Stomach (tissue), 8 donors: ENCODE measurements at regions not wholly inside any gene's neighbourhood (a gene's known extent, or its start where the extent isn't known, plus 50 kb on each side); places are given as distances from the start of the nearest gene placed in this dataset.

Experiments
- DNase-seq, 2 donors: peaks; one replicate each; pipeline versions ENCODE4 v3.0.0 to v3.0.0-alpha.2; 2013 to 2019
- H3K27ac ChIP-seq, 5 donors: fragments of 200-600 bp in 4 of 5; sonication (generic) in 4 of 5; one replicate each; pipeline ENCODE4 v1.5.1; 2013 to 2019; ENCODE audit warnings: mild to moderate bottlenecking in 1 of 5, moderate library complexity in 1 of 5
- H3K27me3 ChIP-seq, 3 donors: fragments of 200-600 bp; sonication (generic); one replicate each; pipeline ENCODE4 v1.5.1; 2017 to 2019; ENCODE audit warnings: mixed run types in 1 of 3
- H3K36me3 ChIP-seq, 4 donors: fragments of 200-600 bp; sonication (generic); 1 replicate in 3 of 4; 2 replicates in 1 of 4; pipeline ENCODE4 v1.5.1; 2016 to 2019
- H3K4me1 ChIP-seq, 4 donors: fragments of 200-600 bp; sonication (generic); one replicate each; pipeline ENCODE4 v1.5.1; 2016 to 2019
- H3K4me3 ChIP-seq, 4 donors: fragments of 200-600 bp; sonication (generic) in 3 of 4; one replicate each; pipeline ENCODE4 v1.5.1; 2016 to 2019; ENCODE audit warnings: mild to moderate bottlenecking in 1 of 4
- H3K9me3 ChIP-seq, 4 donors: fragments of 200-600 bp; sonication (generic); one replicate each; pipeline ENCODE4 v1.5.1; 2016 to 2019
- CTCF ChIP-seq, 7 experiments: fragments of 450-650 bp in 4 of 7; fragments of 200-600 bp in 3 of 7; sonication (generic) in 3 of 7; IDR thresholded peaks; one replicate each; pipeline ENCODE4 v1.5.1; 2016 to 2019; ENCODE audit warnings: antibody characterized with exemption in 7 of 7, control low read depth in 2 of 7, mild to moderate bottlenecking in 1 of 7
- EP300 ChIP-seq: sonication (generic); formaldehyde crosslinking; IDR thresholded peaks from one replicate; pipeline ENCODE4 v1.6.1; 2017; ENCODE audit warnings: antibody characterized with exemption
- POLR2A ChIP-seq, 4 donors: fragments of 450-650 bp; IDR thresholded peaks; one replicate each; pipeline ENCODE4 v1.6.1; 2016; ENCODE audit warnings: antibody characterized with exemption in 4 of 4, control low read depth in 2 of 4, mild to moderate bottlenecking in 1 of 4, moderate library complexity in 1 of 4
- POLR2AphosphoS5 ChIP-seq, 3 donors: sonication (generic); formaldehyde crosslinking; IDR thresholded peaks; one replicate each; pipeline ENCODE4 v1.6.1; 2016; ENCODE audit warnings: antibody characterized with exemption in 3 of 3
- WGBS, 5 donors: extraction: QIAGEN DNeasy Blood & Tissue Kit in 3 of 5; methylation state at CpG; one replicate each; pipeline versions ENCODE4 v1.1.5 to v1.1.7; 2013 to 2018; 5-methylcytosine and 5-hydroxymethylcytosine counted together
- intact Hi-C: fragments of 100-400 bp; cut with DNase I; formaldehyde crosslinking; loops from one replicate; pipeline ENCODE4 v1.15.1; 2023; ENCODE audit warnings: low total_unique reads
- donor health status: healthy with polysubstance abuse.
- donor health status: Bipolar disorder and iron deficiency.
- donor health status: healthy.

- Histone ChIP-seq H3K4me3 (no peak overlapping the region), H3K4me1 (peaks cover 15 to 28% (median 21%) of the 10 kb centered on the region in 4 donors), H3K27ac (peak overlapping the region in 3 of 5 donors; percentile 20 to 62 (median 47)), H3K36me3 (no peaks in the 10 kb centered on the region), H3K27me3 (no peaks in the 10 kb centered on the region), H3K9me3 (no peaks in the 10 kb centered on the region)
- TF ChIP-seq CTCF (IDR thresholded peaks at IDR 0.05) (no peak), POLR2A (IDR thresholded peaks at IDR 0.05) (no peak), EP300 (no peak), POLR2AphosphoS5 (IDR thresholded peaks at IDR 0.05) (no peak)
- WGBS, 5 donors, result 71 to 94% (median 87%) methylated on average over 1 of the region's 1 CpG
- intact Hi-C loops, result no loop called here
- no peak for DNase-seq
Observed at GRCh38 chr2:42881732-42882131, 89.3 kb upstream of the HAAO start.

GRCh38 chr2:42880738-42881690 lies 88.6 kb upstream of the HAAO start:
- Histone ChIP-seq H3K27me3 (no peaks in the 10 kb centered on the region), H3K4me1 (peaks cover 17 to 35% (median 28%) of the 10 kb centered on the region in 4 donors), H3K9me3 (no peaks in the 10 kb centered on the region), H3K36me3 (no peaks in the 10 kb centered on the region), H3K27ac (peak overlapping the region; percentile 17 to 62 (median 47)), H3K4me3 (no peak overlapping the region)
- TF ChIP-seq EP300 (no peak), POLR2A (IDR thresholded peaks at IDR 0.05) (no peak), CTCF (IDR thresholded peaks at IDR 0.05) (no peak), POLR2AphosphoS5 (IDR thresholded peaks at IDR 0.05) (no peak)
- 75 to 86% (median 80%) methylated on average over 9 of the region's 9 CpGs for WGBS, 5 donors
- DNase-seq, result no peak
- intact Hi-C loops, result no loop called here

- H3K4me1 ChIP-seq, result peaks cover 22 to 44% (median 37%) of the 10 kb centered on the region in 4 donors
- WGBS, 5 donors, result 50 to 61% (median 54%) methylated on average over 16 to 18 of the region's 18 CpGs
- no peaks in the 10 kb centered on the region for H3K9me3 ChIP-seq
- H3K4me3 ChIP-seq, result no peak overlapping the region
- TF ChIP-seq POLR2AphosphoS5 (IDR thresholded peaks at IDR 0.05), result no peak
- peak overlapping the region in 4 of 5 donors; percentile 20 to 62 (median 50) for H3K27ac ChIP-seq
- intact Hi-C loops, result no loop called here
- H3K36me3 ChIP-seq, result no peaks in the 10 kb centered on the region
- H3K27me3 ChIP-seq, result no peaks in the 10 kb centered on the region
- peak in 1 of 2 donors; percentile 46 for DNase-seq
Observed at GRCh38 chr2:42879913-42880737, 87.7 kb upstream of the HAAO start.

- 50 to 66% (median 55%) methylated on average over 6 of the region's 6 CpGs for WGBS, 5 donors
- H3K36me3 ChIP-seq, result no peaks in the 10 kb centered on the region
- intact Hi-C loops, result no loop called here
- peaks cover 30 to 51% (median 42%) of the 10 kb centered on the region in 4 donors for H3K4me1 ChIP-seq
- TF ChIP-seq POLR2AphosphoS5 (IDR thresholded peaks at IDR 0.05) (no peak), CTCF (IDR thresholded peaks at IDR 0.05) (no peak), EP300 (no peak), POLR2A (IDR thresholded peaks at IDR 0.05) (no peak)
- H3K9me3 ChIP-seq, result no peaks in the 10 kb centered on the region
- no peak overlapping the region for H3K4me3 ChIP-seq
- peak overlapping the region in 4 of 5 donors; percentile 3 to 62 (median 50) for H3K27ac ChIP-seq
- no peak for DNase-seq
- no peaks in the 10 kb centered on the region for H3K27me3 ChIP-seq
Observed at GRCh38 chr2:42879121-42879705, 86.8 kb upstream of the HAAO start.
